ENCODE measurements at regions not wholly inside any gene's neighbourhood (a gene's known extent, or its start where the extent isn't known, plus 50 kb on each side); places are given as distances from the start of the nearest gene placed in this dataset.
"Not testable (repeated sequence)": the region's sequence is repeated elsewhere in the genome, so short reads cannot be mapped to it uniquely, and the experiment has no call there.

- DNase-seq = no peak
Observed at GRCh38 chr2:81077396-81077795, 772.8 kb upstream of the LRRTM1 start.

GRCh38 chr2:81073412-81073811 is 768.9 kb upstream of the LRRTM1 start:
- no peak for DNase-seq

- DNase-seq = no peak
Observed at GRCh38 chr2:81068144-81068543, 763.6 kb upstream of the LRRTM1 start.

- DNase-seq = no peak
Observed at GRCh38 chr2:81061016-81061415, 756.5 kb upstream of the LRRTM1 start.

- DNase-seq = no peak
Observed at GRCh38 chr2:81050580-81051095, 746.1 kb upstream of the LRRTM1 start.

- DNase-seq = no peak
Observed at GRCh38 chr2:81043681-81044080, 739.1 kb upstream of the LRRTM1 start.

- no peak for DNase-seq
Observed at GRCh38 chr2:81007104-81007503, 702.6 kb upstream of the LRRTM1 start.

GRCh38 chr2:81002906-81003305 is 698.4 kb upstream of the LRRTM1 start:
- no peak for DNase-seq

- DNase-seq = no peak
Observed at GRCh38 chr2:80987466-80987865, 682.9 kb upstream of the LRRTM1 start.

- DNase-seq = no peak
Observed at GRCh38 chr2:80969900-80970299, 665.3 kb upstream of the LRRTM1 start.

- no peak for DNase-seq
Observed at GRCh38 chr2:80968450-80968849, 663.9 kb upstream of the LRRTM1 start.

GRCh38 chr2:80947601-80948130 is 643.1 kb upstream of the LRRTM1 start:
- no peak for DNase-seq

- no peak for DNase-seq
Observed at GRCh38 chr2:80943487-80943886, 638.9 kb upstream of the LRRTM1 start.

- no peak for DNase-seq
Observed at GRCh38 chr2:80942766-80943165, 638.2 kb upstream of the LRRTM1 start.

GRCh38 chr2:80938463-80938862 is 633.9 kb upstream of the LRRTM1 start:
- no peak for DNase-seq

GRCh38 chr2:80931820-80932219 is 627.3 kb upstream of the LRRTM1 start:
- not testable (repeated sequence) for DNase-seq

- no peak for DNase-seq
Observed at GRCh38 chr2:80930777-80931176, 626.2 kb upstream of the LRRTM1 start.

- no peak for DNase-seq
Observed at GRCh38 chr2:80926168-80926567, 621.6 kb upstream of the LRRTM1 start.

GRCh38 chr2:80896576-80896975 is 592.0 kb upstream of the LRRTM1 start:
- DNase-seq = no peak

- DNase-seq = no peak
Observed at GRCh38 chr2:80894486-80894885, 589.9 kb upstream of the LRRTM1 start.

- DNase-seq = no peak
Observed at GRCh38 chr2:80893711-80894110, 589.2 kb upstream of the LRRTM1 start.

GRCh38 chr2:80889009-80889408 is 584.5 kb upstream of the LRRTM1 start:
- DNase-seq = no peak

GRCh38 chr2:80887841-80888378 is 583.4 kb upstream of the LRRTM1 start:
- no peak for DNase-seq

GRCh38 chr2:80874374-80874773 is 569.8 kb upstream of the LRRTM1 start:
- no peak for DNase-seq

- no peak for DNase-seq
Observed at GRCh38 chr2:80869858-80870438, 565.4 kb upstream of the LRRTM1 start.

Measured in stimulated activated CD4-positive, alpha-beta T cell treated with anti-CD3 and anti-CD28 coated beads, Interleukin-2, amount 100 ng/mL, for 48 hours (primary cell).